ENCODE measurements at regions not wholly inside any gene's neighbourhood (a gene's known extent, or its start where the extent isn't known, plus 50 kb on each side); places are given as distances from the start of the nearest gene placed in this dataset.

DNA sequence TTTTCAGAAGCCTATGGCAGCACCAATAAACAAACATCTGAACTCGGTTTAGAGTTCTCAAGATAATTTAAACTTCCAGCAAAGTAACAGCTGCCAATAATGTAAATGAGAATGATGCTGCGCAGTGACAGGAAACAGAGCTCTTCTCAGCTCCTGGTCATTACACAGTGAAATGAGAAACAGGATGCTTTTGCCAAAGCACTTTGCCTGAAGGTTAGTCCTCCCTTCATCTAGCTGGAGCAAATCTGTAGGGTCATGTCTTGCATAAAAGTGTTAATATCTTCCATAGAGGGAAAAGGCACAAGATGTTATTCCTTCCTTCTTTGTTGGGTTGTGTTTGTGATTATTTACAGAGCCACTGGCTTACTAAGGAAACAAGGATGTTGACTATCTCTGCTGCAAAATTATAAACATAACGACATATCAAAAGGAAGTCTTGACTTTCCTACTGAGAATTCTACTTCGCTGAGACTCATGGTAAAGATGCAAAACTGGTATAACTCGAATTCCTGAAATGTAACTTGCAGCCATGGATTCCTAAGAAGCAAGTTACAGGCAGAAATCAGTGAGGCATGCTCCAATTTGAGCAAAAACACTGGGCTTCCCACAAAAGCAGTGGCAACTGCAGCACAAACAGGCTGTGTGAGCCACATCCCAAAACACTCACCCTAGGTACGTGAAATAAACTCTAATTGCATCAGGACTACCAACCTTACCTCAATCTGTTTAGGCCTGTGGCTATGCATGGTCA is 102.5 kb upstream of the BEND6 start:
- H3K4me1 ChIP-seq (ENCODE audit: insufficient read depth, insufficient read length) = no peaks in the 10 kb centered on the region
- no peak for DNase-seq (ENCODE audit: low read depth, low spot score)
- peak overlapping the region; percentile 4 for H3K9ac ChIP-seq (ENCODE audit: insufficient read length, low read depth)
- H3K27me3 ChIP-seq (ENCODE audit: insufficient read depth, insufficient read length) = no peaks in the 10 kb centered on the region
- H3K36me3 ChIP-seq (ENCODE audit: insufficient read depth, insufficient read length, low read length) = no peaks in the 10 kb centered on the region
- no peak overlapping the region for H3K4me3 ChIP-seq (ENCODE audit: insufficient read length, low read depth)
- no peak for TF ChIP-seq SUZ12 (IDR thresholded peaks at IDR 0.05; ENCODE audit: extremely low read depth, insufficient read depth, insufficient read length)
- TF ChIP-seq ZNF274 (IDR thresholded peaks at IDR 0.05; ENCODE audit: low read depth, low read length) = no peak
- TF ChIP-seq YY1 (IDR thresholded peaks at IDR 0.05; ENCODE audit: insufficient read depth, insufficient read length) = no peak
- no peaks in the 10 kb centered on the region for H3K9me3 ChIP-seq (ENCODE audit: insufficient read depth, low read length)

DNA sequence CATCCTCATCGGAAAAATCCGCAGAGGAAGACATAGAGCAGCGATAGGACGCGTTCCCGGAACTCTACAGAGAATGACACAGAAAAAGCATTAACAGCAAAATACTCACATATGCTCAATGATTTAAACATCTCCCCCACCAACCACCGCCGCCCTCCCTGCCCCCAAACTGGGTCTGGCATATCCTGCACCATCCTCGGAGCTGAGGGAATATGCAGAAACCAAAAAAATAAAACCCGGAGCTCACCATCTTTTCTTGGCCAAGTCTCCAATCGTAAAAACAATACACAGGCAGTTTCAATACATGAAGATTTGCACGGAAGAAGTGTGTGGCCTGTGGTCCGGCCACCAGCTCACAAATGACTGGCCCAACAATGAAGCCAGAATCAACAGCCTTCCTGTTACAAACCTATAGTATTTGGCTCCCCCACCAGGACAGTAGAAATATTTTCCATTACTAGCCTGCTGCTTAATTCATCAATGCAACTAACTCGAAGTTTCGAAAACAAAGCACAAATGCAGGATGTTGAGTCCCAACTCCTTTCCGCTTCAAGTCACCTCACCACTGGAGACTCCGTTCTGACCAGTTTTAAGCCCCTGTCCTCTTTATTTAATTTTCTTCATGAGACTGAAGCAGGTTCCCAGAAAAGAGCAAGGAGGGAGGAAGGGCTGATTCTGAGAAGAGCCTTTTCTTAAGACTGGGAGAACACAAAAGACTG is 103.2 kb upstream of the BEND6 start:
- peak; percentile 58 for DNase-seq (ENCODE audit: low read depth, low spot score)
- H3K4me3 ChIP-seq (ENCODE audit: insufficient read length, low read depth) = peak overlapping the region; percentile 41
- no peaks in the 10 kb centered on the region for H3K36me3 ChIP-seq (ENCODE audit: insufficient read depth, insufficient read length, low read length)
- peak overlapping the region; percentile 58 for H3K9ac ChIP-seq (ENCODE audit: insufficient read length, low read depth)
- H3K9me3 ChIP-seq (ENCODE audit: insufficient read depth, low read length) = no peaks in the 10 kb centered on the region
- H3K27me3 ChIP-seq (ENCODE audit: insufficient read depth, insufficient read length) = no peaks in the 10 kb centered on the region
- no peaks in the 10 kb centered on the region for H3K4me1 ChIP-seq (ENCODE audit: insufficient read depth, insufficient read length)
- no peak for TF ChIP-seq YY1 (IDR thresholded peaks at IDR 0.05; ENCODE audit: insufficient read depth, insufficient read length)

DNA sequence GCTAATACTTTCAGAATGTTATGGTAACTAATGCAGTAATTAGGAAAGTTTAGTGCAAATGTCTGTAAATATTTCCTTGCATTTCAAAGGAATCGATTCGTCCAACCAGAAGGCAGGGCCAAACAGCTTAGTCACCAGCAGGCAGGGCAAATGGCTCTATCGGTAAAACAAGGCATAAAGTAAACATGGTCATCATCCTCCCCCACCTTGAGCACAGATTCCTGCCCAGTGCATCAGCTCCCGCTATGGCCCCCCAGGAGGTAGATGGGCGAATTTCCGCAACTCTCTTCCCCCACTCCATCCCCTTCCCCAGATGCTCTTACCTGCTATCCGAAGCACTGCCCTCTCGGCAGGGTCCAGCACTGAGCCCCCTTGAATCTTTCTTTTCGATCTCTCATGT is 103.8 kb upstream of the BEND6 start:
- H3K36me3 ChIP-seq (ENCODE audit: insufficient read depth, insufficient read length, low read length) = no peaks in the 10 kb centered on the region
- H3K4me1 ChIP-seq (ENCODE audit: insufficient read depth, insufficient read length) = no peaks in the 10 kb centered on the region
- peak; percentile 20 for DNase-seq (ENCODE audit: low read depth, low spot score)
- peak overlapping the region; percentile 58 for H3K9ac ChIP-seq (ENCODE audit: insufficient read length, low read depth)
- no peaks in the 10 kb centered on the region for H3K9me3 ChIP-seq (ENCODE audit: insufficient read depth, low read length)
- peak overlapping the region; percentile 41 for H3K4me3 ChIP-seq (ENCODE audit: insufficient read length, low read depth)
- H3K27me3 ChIP-seq (ENCODE audit: insufficient read depth, insufficient read length) = no peaks in the 10 kb centered on the region
- TF ChIP-seq SUZ12 (IDR thresholded peaks at IDR 0.05; ENCODE audit: extremely low read depth, insufficient read depth, insufficient read length) (no peak), ZNF274 (IDR thresholded peaks at IDR 0.05; ENCODE audit: low read depth, low read length) (no peak), YY1 (IDR thresholded peaks at IDR 0.05; ENCODE audit: insufficient read depth, insufficient read length) (no peak)

DNA sequence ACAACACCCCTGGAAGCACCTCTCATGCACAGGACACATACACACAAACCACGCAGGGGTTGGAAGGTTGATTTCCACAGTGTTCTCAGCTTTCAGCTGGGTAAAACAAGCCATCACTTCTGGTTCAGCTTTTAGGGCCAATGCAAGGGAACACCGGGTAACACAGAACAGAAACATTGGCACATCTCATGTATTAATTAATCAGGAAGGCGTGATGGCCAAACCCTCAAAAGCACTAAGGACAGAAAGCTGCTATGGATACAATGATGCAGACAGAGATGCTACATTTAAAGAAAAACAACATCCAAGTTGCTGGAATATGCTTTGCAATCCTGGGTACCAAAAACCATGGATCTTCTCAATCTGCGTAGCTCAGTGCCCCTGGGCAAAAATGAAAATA is 104.3 kb upstream of the BEND6 start:
- Histone ChIP-seq H3K27me3 (ENCODE audit: insufficient read depth, insufficient read length) (no peaks in the 10 kb centered on the region), H3K9me3 (ENCODE audit: insufficient read depth, low read length) (no peaks in the 10 kb centered on the region), H3K9ac (ENCODE audit: insufficient read length, low read depth) (no peak overlapping the region), H3K4me1 (ENCODE audit: insufficient read depth, insufficient read length) (no peaks in the 10 kb centered on the region), H3K4me3 (ENCODE audit: insufficient read length, low read depth) (peak overlapping the region; percentile 41), H3K36me3 (ENCODE audit: insufficient read depth, insufficient read length, low read length) (no peaks in the 10 kb centered on the region)
- no peak for TF ChIP-seq SUZ12 (IDR thresholded peaks at IDR 0.05; ENCODE audit: extremely low read depth, insufficient read depth, insufficient read length)
- TF ChIP-seq ZNF274 (IDR thresholded peaks at IDR 0.05; ENCODE audit: low read depth, low read length) = no peak
- no peak for TF ChIP-seq YY1 (IDR thresholded peaks at IDR 0.05; ENCODE audit: insufficient read depth, insufficient read length)
- no peak for DNase-seq (ENCODE audit: low read depth, low spot score)

DNA sequence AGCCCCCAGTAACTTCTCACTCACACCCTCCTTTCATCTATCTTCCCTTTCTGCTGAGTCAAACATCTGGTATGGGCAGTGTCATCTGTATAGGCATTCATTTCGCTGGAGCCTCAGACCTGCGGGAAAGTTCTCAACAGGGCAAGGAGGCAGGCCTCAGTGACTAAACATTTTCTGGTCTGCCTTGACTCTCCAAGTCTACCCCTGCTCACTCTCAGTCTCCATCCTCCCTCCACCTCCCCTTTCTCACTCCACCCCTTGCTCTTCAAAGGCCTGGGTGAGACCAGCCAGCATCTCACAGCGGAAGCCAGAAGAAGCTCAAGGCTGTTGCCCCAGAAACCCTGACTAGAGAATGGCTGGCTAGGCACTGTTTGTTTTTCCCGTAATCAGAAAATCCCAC is 105.0 kb upstream of the BEND6 start:
- Histone ChIP-seq H3K27me3 (ENCODE audit: insufficient read depth, insufficient read length) (no peaks in the 10 kb centered on the region), H3K4me1 (ENCODE audit: insufficient read depth, insufficient read length) (no peaks in the 10 kb centered on the region), H3K4me3 (ENCODE audit: insufficient read length, low read depth) (no peak overlapping the region), H3K36me3 (ENCODE audit: insufficient read depth, insufficient read length, low read length) (no peaks in the 10 kb centered on the region), H3K9ac (ENCODE audit: insufficient read length, low read depth) (no peak overlapping the region), H3K9me3 (ENCODE audit: insufficient read depth, low read length) (no peaks in the 10 kb centered on the region)
- peak; percentile 16 for DNase-seq (ENCODE audit: low read depth, low spot score)
- TF ChIP-seq ZNF274 (IDR thresholded peaks at IDR 0.05; ENCODE audit: low read depth, low read length) (no peak), SUZ12 (IDR thresholded peaks at IDR 0.05; ENCODE audit: extremely low read depth, insufficient read depth, insufficient read length) (no peak), YY1 (IDR thresholded peaks at IDR 0.05; ENCODE audit: insufficient read depth, insufficient read length) (no peak)

DNA sequence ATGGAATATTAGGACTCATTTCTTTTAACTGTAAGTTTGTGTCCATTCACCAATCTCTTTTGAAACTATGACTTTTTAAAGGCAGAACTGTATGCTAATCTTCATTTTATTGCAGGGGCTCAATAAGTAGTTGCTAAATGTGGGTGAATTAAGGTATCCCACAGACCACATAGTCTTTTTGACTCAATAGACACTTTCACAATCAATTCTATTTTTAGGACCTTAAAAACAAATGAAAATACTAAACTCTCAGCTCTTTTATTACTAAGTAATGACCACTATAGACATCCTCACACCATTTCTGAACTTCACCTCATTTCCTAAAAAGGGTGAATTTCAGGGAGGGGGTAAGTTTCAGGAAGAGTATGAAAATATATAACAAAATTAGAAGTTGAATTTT is 106.8 kb upstream of the BEND6 start:
- Histone ChIP-seq H3K9ac (ENCODE audit: insufficient read length, low read depth) (no peak overlapping the region), H3K36me3 (ENCODE audit: insufficient read depth, insufficient read length, low read length) (no peaks in the 10 kb centered on the region), H3K9me3 (ENCODE audit: insufficient read depth, low read length) (no peaks in the 10 kb centered on the region), H3K4me3 (ENCODE audit: insufficient read length, low read depth) (no peak overlapping the region), H3K4me1 (ENCODE audit: insufficient read depth, insufficient read length) (no peaks in the 10 kb centered on the region), H3K27me3 (ENCODE audit: insufficient read depth, insufficient read length) (no peaks in the 10 kb centered on the region)
- DNase-seq (ENCODE audit: low read depth, low spot score) = no peak
- TF ChIP-seq ZNF274 (IDR thresholded peaks at IDR 0.05; ENCODE audit: low read depth, low read length) (no peak), SUZ12 (IDR thresholded peaks at IDR 0.05; ENCODE audit: extremely low read depth, insufficient read depth, insufficient read length) (no peak), YY1 (IDR thresholded peaks at IDR 0.05; ENCODE audit: insufficient read depth, insufficient read length) (no peak)

DNA sequence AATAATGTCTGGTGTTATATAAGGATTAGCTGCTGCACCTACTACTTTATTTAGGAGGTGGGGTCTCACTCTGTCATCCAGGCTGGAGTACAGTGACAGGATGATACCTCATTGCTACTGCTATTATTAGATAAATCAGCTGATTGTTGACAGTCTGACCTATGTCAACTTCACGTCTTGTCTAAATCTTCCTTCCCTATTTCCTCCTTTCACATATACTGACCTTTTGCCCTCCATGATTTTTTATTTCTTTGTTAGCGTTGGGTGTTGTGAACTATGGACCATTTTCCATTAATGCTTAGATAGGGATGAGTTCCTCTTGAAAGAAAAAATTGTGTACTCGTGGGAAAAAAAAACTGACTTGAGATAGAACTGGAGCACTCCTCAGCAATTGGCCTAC is 109.9 kb upstream of the BEND6 start:
- no peak for DNase-seq (ENCODE audit: low read depth, low spot score)
- H3K4me1 ChIP-seq (ENCODE audit: insufficient read depth, insufficient read length) = no peaks in the 10 kb centered on the region
- no peaks in the 10 kb centered on the region for H3K36me3 ChIP-seq (ENCODE audit: insufficient read depth, insufficient read length, low read length)
- H3K4me3 ChIP-seq (ENCODE audit: insufficient read length, low read depth) = no peak overlapping the region
- H3K27me3 ChIP-seq (ENCODE audit: insufficient read depth, insufficient read length) = no peaks in the 10 kb centered on the region
- H3K9ac ChIP-seq (ENCODE audit: insufficient read length, low read depth) = no peak overlapping the region
- no peak for TF ChIP-seq YY1 (IDR thresholded peaks at IDR 0.05; ENCODE audit: insufficient read depth, insufficient read length)
- no peak for TF ChIP-seq SUZ12 (IDR thresholded peaks at IDR 0.05; ENCODE audit: extremely low read depth, insufficient read depth, insufficient read length)
- TF ChIP-seq ZNF274 (IDR thresholded peaks at IDR 0.05; ENCODE audit: low read depth, low read length) = no peak
- H3K9me3 ChIP-seq (ENCODE audit: insufficient read depth, low read length) = no peaks in the 10 kb centered on the region

Measured in NT2/D1 (cell line).